ELR (cell line): ENCODE measurements at regions not wholly inside any gene's neighbourhood (a gene's known extent, or its start where the extent isn't known, plus 50 kb on each side); places are given as distances from the start of the nearest gene placed in this dataset.

Experiments used
- DNase-seq: peaks from one replicate; pipeline ENCODE4 v3.0.0-alpha.2; 2015; ENCODE audit warnings: low read depth

DNA sequence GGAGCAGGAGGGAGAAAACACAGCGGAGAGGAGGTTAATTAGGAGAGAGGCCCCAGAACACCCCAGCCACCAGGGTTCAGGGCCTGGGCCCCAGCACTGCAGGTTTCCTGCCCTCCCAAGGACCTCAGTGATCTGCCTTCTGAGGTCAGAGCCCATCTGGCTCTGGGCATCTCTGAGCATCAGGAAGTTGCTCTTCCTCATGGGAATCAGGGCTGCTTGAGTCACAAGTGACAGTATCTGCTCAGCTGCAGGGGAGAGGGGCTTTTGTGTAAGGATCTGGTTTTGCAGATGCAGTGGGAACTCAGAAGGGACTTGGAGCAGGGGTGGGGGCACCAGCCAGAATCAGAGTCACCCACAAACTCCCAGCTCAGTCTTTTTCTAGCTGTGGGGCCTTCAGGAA lies 472.1 kb downstream of the PTPRU start:
- peak; percentile 70 for DNase-seq

DNA sequence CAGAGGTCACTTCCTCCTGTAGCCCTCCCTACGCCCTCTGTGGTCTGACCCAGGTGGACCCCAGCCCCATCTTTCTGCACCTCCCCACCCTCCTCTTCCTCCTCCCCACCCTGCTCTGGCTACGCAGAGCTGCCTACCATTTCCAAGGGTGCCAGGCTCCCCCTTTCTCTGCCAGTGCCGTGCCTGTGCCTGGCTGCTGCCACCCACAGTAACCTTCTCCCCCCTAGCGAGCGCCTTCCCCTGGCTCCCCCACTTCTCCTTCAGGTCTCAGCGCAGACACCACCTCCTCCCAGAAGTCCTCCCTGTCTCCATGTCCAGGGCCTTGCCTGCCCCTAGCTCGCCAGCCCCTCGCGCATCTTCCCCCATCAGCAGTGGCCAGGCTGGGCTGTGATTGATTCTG lies 471.5 kb downstream of the PTPRU start:
- no peak for DNase-seq

DNA sequence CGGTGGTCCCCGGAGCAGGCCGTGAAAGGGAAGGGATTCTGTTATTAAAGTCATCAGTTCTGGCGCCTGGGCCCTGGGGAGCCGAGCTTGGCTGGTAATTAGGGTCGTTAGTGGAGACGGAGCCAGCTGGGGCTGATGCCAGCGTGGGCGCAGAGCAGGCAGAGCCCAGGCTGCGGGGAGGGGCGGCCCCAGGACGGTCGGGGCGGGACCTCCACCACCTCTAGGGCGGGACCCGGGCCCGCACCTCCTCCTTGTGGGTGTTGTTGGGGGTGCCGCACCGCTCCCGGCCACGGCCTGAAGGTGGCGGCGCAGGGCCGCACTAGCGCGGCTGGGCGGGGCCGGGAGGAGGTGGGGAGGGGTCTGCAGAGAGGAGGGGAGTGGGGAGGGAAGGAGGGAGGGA lies 470.6 kb downstream of the PTPRU start:
- peak; percentile 76 for DNase-seq

DNA sequence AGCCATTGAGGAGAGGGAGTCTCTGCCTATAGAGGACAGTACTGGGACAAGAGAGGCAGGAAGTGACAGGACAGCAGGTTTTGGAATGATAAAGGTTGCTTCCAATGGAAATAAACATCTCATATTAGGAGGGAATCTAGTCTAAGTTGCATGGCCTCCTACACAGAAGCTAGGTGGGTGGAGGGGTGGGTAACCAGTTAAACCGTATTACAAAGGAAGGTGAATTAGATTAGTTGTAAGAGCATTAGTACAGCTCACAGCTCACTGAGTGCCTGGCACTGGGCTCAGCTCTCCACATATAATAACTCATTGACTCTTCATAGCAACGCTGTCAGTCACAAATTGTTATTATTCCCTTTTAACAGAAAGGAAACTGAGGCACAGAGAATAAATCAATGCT lies 468.1 kb downstream of the PTPRU start:
- DNase-seq = no peak

GRCh38 chr1:29703596-29704370 lies 467.5 kb downstream of the PTPRU start:
- DNase-seq = peak; percentile 70

- no peak for DNase-seq
These were observed 464.2 kb downstream of the PTPRU start for GRCh38 chr1:29700491-29700890.

DNA sequence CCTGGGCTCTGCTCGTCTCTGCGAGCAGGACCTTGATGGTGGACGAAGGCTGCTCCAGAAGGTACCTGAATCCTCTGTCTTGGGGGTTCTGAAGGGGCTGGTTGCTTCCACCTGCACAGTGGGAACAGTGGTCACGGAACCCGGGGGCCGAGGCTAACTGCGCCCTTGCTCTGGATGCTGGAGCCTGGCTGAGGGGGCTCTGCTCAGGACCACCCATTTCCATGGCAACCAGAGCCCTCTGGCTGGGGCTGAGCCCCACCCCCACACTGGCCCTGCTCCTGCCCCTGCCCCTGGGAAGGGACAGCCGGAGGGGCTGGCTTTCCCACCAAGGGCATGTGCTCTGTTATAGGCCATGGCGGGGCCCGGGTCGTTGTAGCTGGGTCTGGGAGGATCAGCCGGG lies 462.3 kb downstream of the PTPRU start:
- DNase-seq = no peak

- DNase-seq = peak; percentile 82
These were observed 461.7 kb downstream of the PTPRU start for GRCh38 chr1:29698033-29698432.

GRCh38 chr1:29697391-29697780 lies 461.1 kb downstream of the PTPRU start:
- DNase-seq = no peak

GRCh38 chr1:29696656-29697390 lies 460.5 kb downstream of the PTPRU start:
- DNase-seq = no peak

DNA sequence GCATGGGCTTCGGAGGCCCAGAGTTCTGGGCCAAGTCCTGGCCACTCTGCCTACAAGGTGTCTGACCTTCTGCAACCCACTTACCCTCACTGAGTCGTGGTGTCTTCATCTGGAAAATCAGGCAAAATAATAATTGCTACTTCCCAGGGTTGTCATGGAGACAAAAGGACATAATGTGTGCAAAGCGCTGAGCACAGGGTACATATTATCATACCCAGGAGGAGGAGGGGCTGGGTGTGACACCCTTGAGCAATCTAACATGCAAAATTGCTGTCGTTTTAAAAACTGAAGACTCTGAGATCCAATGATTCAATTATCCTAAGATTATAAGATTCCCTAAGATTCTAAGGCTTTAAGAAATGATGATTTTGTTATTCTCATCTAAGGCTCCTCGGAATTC lies 459.5 kb downstream of the PTPRU start:
- DNase-seq = no peak

DNA sequence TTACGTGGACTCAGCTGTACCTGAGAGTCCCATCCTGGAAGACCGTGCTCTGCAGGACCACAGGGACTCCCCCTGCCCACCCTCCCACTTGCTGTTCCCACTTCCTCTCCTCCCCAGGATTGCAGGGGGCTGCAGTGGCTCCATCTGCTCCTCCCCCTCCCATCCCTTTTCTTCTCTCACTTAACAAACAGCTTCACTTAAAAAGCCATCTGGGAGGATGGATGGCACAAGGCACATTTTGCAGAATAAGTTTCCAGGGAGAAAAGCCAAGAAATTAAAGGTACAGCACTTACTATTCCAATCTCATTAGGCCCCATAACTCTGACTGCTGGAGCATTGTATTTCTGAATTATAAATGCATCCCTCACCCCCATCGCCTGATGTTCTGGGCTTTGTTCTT lies 458.7 kb downstream of the PTPRU start:
- DNase-seq = no peak

- no peak for DNase-seq
These were observed 455.2 kb downstream of the PTPRU start for GRCh38 chr1:29691499-29691898.

DNA sequence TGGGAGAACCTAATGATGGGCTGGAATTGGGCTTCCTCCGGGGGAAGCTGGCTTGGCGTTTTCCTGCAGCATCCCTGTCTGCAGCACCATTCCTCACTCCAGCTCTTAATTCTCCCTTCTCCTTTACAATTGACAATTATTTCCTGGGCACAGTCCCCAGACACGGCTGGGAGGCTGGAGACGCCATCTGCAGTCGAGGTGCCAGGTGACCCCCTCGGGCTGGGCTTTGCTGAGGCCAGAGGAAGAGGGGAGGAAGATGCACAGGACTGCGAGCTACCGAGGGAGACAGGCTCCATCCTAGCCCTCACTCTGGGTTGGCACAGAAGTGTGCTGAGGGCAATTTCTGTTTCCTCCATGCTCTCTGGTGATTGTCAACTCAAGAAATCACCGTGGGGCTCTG lies 453.8 kb downstream of the PTPRU start:
- DNase-seq = no peak

DNA sequence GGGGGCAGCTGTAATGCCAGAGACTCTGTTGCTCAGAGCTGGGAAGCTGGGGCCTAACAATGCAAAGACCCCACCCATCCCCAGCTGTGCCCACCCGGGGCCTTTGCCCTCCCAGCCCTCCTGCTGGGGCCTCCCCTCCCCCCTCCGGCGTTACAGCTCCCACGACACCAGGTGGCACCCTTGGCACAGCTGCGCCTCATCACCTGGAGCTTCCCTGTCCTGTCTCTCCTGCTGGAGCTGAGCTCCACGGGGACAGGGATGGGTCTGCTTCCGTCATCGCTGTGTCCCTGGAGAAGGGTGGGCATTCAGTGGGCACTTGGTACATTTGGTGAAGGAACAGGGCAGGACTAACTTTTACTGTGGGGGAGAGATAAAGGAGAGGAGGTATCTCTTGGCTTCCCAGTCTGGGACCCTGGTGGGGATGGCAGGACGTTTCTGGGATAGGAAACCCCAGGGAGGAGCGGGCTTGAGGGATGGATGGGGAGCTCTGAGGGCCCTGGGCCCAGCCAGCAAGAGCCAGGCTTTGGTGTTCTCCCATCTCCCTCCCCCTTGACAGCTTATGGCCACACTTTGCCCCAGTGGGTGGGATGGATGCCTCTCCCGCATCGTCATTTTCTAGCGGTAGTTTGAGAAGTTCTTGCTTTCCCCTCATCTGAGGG lies 453.2 kb downstream of the PTPRU start:
- no peak for DNase-seq

- peak; percentile 93 for DNase-seq
These were observed 452.4 kb downstream of the PTPRU start for GRCh38 chr1:29688471-29689365.

DNA sequence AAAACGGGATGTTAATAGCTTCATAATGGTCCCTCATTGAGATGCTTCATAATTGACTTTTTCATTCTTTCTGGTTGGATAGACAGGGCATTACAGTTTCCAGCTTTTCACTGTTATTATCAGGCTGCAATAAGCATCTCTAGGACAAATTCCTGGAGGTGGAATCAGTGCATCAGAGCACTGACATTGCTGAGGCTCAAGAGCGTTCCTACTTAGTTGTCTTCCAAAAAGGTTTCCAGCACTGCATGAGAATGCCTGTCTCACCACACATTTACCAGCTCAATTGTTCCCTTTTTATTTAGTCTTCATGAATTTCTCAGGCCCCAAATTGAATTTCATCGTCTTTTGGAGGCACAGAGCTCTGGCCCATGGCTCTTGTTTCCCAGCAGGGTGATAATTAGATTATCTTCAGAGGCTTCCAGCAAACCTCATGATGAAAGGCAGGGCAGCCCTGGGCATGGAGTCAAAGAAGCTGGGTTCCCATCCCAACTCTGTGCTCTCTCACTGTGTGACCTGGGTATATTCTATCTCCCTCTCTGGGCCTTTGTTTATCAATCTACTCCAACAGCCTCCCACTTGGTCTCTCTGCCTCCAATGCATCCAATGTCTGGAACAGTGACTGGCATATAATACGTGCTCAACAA lies 451.4 kb downstream of the PTPRU start:
- peak; percentile 53 for DNase-seq

DNA sequence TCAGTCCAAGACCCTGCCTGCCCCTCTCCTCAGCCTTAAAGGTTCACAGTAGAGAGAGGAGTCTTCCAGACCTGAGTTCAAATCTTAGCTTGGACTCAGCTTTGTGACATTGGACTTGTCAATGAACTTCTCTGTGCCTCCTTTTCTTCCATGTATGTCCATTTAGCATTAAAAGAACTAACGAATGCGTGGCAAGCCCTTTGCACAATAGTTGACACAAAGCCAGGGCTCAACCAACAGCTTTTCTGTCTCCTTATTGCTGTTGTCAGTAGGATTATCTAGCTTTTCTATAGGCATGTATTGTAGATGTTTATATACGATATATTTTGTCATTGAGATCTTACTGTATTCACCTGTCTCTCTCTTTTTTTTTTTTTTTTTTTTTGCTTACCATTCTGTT lies 450.8 kb downstream of the PTPRU start:
- DNase-seq = no peak

DNA sequence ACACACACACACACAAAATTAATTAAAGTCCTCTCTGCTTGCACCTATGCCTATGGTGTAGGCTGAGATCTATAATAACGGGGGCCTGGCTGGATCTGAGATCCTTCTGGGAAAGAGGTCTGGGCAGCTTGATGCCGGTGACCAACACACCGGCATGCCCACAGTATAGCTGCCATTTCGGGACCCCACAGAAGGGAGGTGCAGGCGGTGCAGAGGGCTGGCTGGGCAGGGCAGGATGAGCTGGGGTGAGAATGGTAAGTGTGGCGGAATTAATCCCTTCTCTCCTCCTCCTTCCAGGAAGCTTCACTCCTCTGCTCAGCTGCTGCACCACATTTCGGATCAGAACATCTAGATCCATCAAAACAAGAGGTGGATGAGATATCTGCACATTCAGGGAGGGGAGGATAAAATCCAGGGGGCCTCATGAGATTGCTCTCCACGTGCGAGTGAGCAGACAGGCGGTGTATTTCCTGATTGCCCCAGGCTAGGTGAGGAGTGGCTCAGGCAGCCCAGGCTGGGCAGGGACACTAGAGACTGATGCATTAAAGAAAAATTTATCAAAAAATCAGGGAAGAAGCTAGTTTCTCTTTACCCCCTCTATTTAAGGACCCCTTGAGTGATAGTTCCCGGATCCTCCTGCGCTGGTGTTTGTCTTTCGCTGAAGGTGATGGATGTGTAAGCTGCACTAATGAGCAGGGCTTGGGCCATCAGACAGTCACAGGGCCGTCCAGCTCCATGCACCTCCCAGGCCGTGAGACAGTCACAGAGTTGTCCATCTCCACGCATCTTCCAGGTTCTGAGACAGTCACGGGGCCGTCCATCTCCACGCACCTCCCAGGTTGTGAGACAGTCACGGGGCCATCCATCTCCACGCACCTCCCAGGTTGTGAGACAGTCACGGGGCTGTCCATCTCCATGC lies 449.9 kb downstream of the PTPRU start:
- peak; percentile 77 for DNase-seq

- peak; percentile 21 for DNase-seq
These were observed 449.1 kb downstream of the PTPRU start for GRCh38 chr1:29685387-29685786.
